C4-2B (cell line): ENCODE measurements at regions not wholly inside any gene's neighbourhood (a gene's known extent, or its start where the extent isn't known, plus 50 kb on each side); places are given as distances from the start of the nearest gene placed in this dataset.

Source experiments
- ZFX ChIP-seq: fragments of 450-650 bp; IDR thresholded peaks from 2 replicates; pipeline ENCODE4 v1.6.1; 2017
- TF ChIP-seq, protein P1 (sequence below): fragments of 450-650 bp; conservative IDR thresholded peaks from 2 replicates; pipeline ENCODE4 v1.5.1; 2017; ENCODE audit warnings: mild to moderate bottlenecking

GRCh38 chr6:103925317-103925716 lies 934.4 kb downstream of the HACE1 start:
- TF ChIP-seq, protein P1, sequence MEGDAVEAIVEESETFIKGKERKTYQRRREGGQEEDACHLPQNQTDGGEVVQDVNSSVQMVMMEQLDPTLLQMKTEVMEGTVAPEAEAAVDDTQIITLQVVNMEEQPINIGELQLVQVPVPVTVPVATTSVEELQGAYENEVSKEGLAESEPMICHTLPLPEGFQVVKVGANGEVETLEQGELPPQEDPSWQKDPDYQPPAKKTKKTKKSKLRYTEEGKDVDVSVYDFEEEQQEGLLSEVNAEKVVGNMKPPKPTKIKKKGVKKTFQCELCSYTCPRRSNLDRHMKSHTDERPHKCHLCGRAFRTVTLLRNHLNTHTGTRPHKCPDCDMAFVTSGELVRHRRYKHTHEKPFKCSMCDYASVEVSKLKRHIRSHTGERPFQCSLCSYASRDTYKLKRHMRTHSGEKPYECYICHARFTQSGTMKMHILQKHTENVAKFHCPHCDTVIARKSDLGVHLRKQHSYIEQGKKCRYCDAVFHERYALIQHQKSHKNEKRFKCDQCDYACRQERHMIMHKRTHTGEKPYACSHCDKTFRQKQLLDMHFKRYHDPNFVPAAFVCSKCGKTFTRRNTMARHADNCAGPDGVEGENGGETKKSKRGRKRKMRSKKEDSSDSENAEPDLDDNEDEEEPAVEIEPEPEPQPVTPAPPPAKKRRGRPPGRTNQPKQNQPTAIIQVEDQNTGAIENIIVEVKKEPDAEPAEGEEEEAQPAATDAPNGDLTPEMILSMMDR, result no peak
- no peak for TF ChIP-seq ZFX
